Mesodermal cell (in vitro differentiated cells): ENCODE measurements at regions not wholly inside any gene's neighbourhood (a gene's known extent, or its start where the extent isn't known, plus 50 kb on each side); places are given as distances from the start of the nearest gene placed in this dataset.
A peak's percentile ranks its signal among the peaks of the same experiment; 100 is the strongest.
"Not testable (repeated sequence)": the region's sequence is repeated elsewhere in the genome, so short reads cannot be mapped to it uniquely, and the experiment has no call there.

Source experiments
- H3K27ac ChIP-seq: 2 replicates; pipeline ENCODE4 v1.7.0; 2013; ENCODE audit warnings: mild to moderate bottlenecking, low read depth, low read length, moderate library complexity; ENCODE audit not compliant: severe bottlenecking
- H3K36me3 ChIP-seq: 2 replicates; pipeline ENCODE4 v1.7.1; 2013; ENCODE audit warnings: mild to moderate bottlenecking, low read length, moderate library complexity; ENCODE audit not compliant: control insufficient read depth, insufficient read depth
- H3K4me1 ChIP-seq: one replicate; pipeline ENCODE4 v1.7.1; 2013; ENCODE audit warnings: mild to moderate bottlenecking, low read length; ENCODE audit not compliant: insufficient read depth, control insufficient read depth, poor library complexity, severe bottlenecking
- H3K4me3 ChIP-seq: 2 replicates; pipeline ENCODE4 v1.7.0; 2013; ENCODE audit warnings: low read length, control low read depth, mild to moderate bottlenecking; ENCODE audit not compliant: insufficient read depth, poor library complexity, severe bottlenecking; ENCODE audit errors: extremely low read depth
- H3K9me3 ChIP-seq: 2 replicates; pipeline ENCODE4 v1.7.1; 2013; ENCODE audit warnings: mild to moderate bottlenecking, low read length, moderate library complexity; ENCODE audit not compliant: control insufficient read depth
- WGBS, 2 experiments: methylation state at CpG; one replicate each; pipeline ENCODE4 v1.1.5; 2013; ENCODE audit warnings: missing lambda C conversion rate in 2 of 2; ENCODE audit not compliant: insufficient coverage in 2 of 2; 5-methylcytosine and 5-hydroxymethylcytosine counted together

DNA sequence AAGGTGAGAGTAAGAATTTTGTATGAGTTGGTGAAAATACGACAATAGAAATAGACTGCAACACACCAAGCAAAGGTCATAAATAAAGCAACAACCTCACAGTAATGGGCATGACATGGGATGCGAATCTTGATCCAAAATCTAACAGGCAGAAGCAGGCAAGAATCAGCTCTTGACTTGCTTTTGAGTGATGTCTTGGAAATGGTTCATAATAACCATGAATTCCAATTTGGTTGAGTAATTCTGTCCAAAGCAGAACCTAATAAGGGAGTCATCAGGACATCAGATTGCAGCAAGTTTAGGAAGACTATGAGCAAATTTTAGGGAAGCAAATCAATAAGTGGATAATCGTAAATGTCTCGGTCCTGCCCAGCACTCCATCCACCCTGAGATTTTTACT, 224.0 kb upstream of the ISX start:
- no peak overlapping the region for H3K4me3 ChIP-seq
- 38 to 50% methylated on average over 1 of the region's 4 CpGs for WGBS, 2 experiments
- peaks cover 14% of the 10 kb centered on the region for H3K9me3 ChIP-seq
- peak overlapping the region; percentile 89 for H3K27ac ChIP-seq
- H3K36me3 ChIP-seq = peaks cover 8% of the 10 kb centered on the region
- H3K4me1 ChIP-seq = peaks cover 39% of the 10 kb centered on the region

DNA sequence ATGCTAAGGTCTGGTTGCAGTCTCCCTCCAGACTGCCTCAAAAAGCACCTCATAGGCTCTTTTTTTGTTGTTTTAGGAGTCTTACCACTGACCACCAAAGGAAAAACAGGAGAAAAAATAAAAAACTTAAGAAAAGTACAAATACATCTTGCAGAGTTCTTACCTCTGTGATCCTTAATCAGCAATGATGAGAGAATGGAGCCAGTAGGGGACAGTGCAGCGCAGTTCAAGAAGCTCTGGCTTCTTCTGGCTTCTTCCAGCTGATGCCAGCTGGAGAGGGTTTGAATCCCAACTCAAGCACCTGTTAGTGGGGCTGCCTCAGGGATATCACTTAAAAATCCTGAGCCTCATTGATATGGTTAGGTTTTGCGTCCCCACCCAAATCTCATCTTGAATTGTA, 223.3 kb upstream of the ISX start:
- WGBS, 2 experiments = 89% methylated on average over 1 to 2 of the region's 2 CpGs

DNA sequence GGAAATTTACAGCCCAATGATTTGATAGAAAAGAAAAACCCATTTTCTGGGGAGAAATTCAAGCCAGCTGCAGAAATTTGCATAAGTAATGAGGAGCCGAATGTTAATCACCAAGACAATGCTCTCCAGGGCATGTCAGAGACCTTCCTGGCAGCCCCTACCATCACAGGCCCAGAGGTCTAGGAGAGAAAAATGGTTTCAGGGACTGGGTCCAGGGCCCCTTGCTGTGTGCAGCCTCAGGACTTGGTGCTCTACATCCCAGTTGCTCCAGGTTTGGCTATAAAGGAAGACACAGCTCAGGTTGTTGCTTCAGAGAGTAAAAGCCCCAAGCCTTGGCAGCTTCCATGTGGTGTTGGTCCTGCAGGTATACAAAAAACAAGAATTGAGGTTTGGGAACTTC, 222.2 kb upstream of the ISX start:
- H3K36me3 ChIP-seq, H3K4me3 ChIP-seq, H3K27ac ChIP-seq: not testable (repeated sequence)
- peaks cover 14% of the 10 kb centered on the region for H3K9me3 ChIP-seq
- peaks cover 45% of the 10 kb centered on the region for H3K4me1 ChIP-seq
- 88 to 100% methylated on average over 1 of the region's 1 CpG for WGBS, 2 experiments

More for the DNA sequence above, 223.3 kb upstream of the ISX start:
- Histone ChIP-seq H3K4me3 (no peak overlapping the region), H3K36me3 (peaks cover 8% of the 10 kb centered on the region), H3K27ac (peak overlapping the region; percentile 89), H3K4me1 (peaks cover 44% of the 10 kb centered on the region), H3K9me3 (peaks cover 14% of the 10 kb centered on the region)

DNA sequence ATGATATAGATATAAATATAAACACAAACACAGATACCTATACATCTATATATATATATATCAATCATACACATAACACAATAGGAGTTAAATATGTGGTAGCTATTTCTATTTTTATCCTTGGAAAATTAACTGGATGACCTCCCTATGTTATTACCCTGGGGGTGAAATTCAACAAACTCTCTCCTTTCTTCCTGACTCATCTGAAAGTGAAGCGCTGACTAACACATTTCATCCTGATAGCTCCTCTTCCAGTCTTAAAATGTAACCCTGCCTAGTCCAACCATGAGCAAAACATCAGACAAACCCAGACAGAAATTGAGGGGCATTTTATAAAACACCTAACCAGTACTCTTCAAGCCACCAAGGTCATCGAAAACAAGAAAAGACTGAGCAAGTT, 220.6 kb upstream of the ISX start:
- H3K4me3 ChIP-seq = no peak overlapping the region
- WGBS, 2 experiments = 100% methylated on average over 1 to 2 of the region's 2 CpGs
- peak overlapping the region; percentile 33 for H3K27ac ChIP-seq
- H3K36me3 ChIP-seq = peaks cover 8% of the 10 kb centered on the region
- H3K4me1 ChIP-seq = peaks cover 33% of the 10 kb centered on the region
- peaks cover 14% of the 10 kb centered on the region for H3K9me3 ChIP-seq

DNA sequence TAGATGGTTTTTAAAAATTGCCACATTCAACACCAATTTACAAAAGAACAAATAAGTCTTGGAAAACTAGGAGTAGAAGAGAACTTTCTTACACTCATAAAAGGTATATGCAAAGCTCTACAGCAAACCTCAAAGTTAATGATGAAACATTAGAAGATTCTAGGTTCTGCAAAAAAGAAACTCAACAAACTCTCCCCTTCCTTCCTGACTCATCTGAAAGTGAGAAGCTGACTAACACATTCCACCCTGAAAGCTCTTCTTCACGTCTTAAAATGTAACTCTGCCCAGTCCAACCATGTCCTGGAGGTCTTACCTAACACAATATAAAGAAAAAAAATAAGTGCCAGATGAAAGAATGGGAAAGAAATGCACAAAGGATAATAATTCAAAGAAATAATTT, 218.9 kb upstream of the ISX start:
- H3K27ac ChIP-seq = peak overlapping the region; percentile 1
- no peak overlapping the region for H3K4me3 ChIP-seq

DNA sequence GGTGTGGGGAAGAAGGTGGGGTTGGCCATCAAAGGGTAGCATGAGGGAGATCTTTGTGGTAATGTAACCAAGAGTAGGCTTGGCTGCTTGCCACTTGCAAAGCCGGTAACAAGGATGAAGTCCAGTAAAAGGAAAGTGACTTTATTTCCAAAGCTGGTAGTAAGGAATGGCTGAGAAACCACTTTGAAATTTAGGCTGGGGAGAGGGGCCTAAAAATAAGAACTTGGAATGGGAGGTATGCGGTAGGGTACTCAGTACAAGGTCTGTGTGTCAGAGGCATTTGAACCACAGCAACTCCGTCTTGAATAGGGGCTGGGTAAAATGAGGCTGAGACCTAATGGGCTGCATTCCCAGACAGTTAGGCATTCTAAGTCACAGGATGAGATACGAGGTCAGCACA, 216.0 kb upstream of the ISX start:
- Histone ChIP-seq H3K4me1 (peaks cover 29% of the 10 kb centered on the region), H3K27ac (peak overlapping the region; percentile 73), H3K9me3 (no peaks in the 10 kb centered on the region), H3K36me3 (peaks cover under 1% of the 10 kb centered on the region), H3K4me3 (no peak overlapping the region)
- 52 to 92% methylated on average over 2 to 4 of the region's 4 CpGs for WGBS, 2 experiments

More for the DNA sequence above, 218.9 kb upstream of the ISX start:
- peaks cover 14% of the 10 kb centered on the region for H3K9me3 ChIP-seq
- H3K36me3 ChIP-seq = peaks cover 8% of the 10 kb centered on the region
- no CpG with 5 or more reads among the region's 1 CpG for WGBS, 2 experiments
- H3K4me1 ChIP-seq = peaks cover 26% of the 10 kb centered on the region

DNA sequence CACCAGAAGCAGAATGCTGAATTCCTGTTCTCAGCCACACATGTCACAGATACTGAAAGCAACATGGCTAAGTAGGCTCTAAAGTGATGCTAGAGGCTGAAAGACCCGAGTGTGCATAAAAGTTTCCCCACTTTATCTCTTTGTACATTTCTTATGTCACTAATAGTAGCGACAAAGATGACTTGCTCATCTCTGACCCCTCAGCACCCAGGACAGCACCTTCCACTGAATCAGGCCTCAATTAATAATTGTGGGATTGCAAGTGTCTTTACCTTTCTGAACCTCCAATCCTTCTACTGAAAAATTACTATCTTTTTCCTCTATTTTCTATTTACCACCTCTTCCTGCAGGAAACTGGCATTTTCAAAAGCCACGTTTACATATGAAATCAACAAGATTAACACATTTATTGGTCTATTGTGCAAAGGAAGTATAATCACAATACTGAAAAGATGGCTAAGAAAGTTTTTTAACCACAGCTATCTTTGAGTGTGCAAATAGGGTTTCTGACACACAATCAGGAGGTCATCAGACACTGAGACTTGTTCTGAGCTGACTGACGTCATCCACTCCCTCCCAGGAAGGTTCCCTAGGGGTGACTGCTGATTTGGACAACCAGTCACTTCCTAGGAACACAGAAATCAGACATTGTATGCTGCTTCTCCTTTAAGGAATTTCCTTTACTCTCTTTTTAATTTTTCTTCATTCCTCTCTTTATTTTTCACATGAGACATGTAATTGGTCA, 213.9 kb upstream of the ISX start:
- Histone ChIP-seq H3K4me3 (no peak overlapping the region), H3K27ac (no peak overlapping the region), H3K4me1 (peaks cover 23% of the 10 kb centered on the region), H3K9me3 (no peaks in the 10 kb centered on the region), H3K36me3 (no peaks in the 10 kb centered on the region)
- WGBS, 2 experiments = 48 to 82% methylated on average over 2 to 3 of the region's 4 CpGs

DNA sequence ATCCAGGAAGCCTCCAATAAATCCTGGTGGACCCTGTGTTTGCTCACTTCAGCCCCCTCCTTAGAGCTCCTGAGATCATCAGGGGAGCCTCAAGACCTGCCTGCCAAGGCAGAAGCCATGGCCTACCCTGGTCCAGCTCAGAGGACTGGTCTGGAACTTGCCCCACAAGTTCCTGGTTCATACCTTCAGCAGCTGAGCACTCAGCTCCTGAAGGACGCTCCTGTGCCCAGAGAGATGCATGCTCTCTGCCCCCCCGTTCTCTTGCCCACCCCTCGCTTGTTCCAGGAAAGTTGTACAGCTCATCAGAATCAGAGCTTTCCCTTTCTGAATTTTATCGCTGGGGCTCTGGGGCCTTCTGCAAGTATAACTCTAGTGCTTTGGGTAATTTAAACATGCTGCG, 210.5 kb upstream of the ISX start:
- H3K36me3 ChIP-seq = no peaks in the 10 kb centered on the region
- H3K9me3 ChIP-seq = peaks cover 6% of the 10 kb centered on the region
- H3K4me3 ChIP-seq = no peak overlapping the region
- 93 to 100% methylated on average over 4 to 5 of the region's 5 CpGs for WGBS, 2 experiments
- no peak overlapping the region for H3K27ac ChIP-seq
- H3K4me1 ChIP-seq = peaks cover 15% of the 10 kb centered on the region

DNA sequence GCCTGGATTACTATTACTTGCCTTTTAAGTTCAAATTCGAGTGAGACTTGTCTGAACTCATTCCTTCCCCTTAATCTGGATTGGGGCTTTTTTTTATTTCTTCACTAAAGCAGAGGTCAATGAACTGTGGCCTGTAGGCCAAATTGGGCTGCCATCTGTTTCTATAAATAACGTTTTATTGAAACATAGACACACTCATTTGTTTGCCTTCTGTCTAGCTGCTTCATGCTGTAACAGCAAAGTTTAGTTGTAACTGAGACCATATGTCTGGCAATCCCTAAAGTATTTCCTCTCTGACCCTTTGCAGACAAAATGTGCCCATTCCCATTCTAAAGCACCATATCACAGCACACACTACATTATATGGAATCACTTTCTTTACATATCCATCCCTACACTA, 207.9 kb upstream of the ISX start:
- WGBS, 2 experiments = 83 to 91% methylated on average over 2 of the region's 2 CpGs
- Histone ChIP-seq H3K9me3 (peaks cover 6% of the 10 kb centered on the region), H3K36me3 (no peaks in the 10 kb centered on the region), H3K27ac (no peak overlapping the region), H3K4me3 (no peak overlapping the region), H3K4me1 (no peaks in the 10 kb centered on the region)

DNA sequence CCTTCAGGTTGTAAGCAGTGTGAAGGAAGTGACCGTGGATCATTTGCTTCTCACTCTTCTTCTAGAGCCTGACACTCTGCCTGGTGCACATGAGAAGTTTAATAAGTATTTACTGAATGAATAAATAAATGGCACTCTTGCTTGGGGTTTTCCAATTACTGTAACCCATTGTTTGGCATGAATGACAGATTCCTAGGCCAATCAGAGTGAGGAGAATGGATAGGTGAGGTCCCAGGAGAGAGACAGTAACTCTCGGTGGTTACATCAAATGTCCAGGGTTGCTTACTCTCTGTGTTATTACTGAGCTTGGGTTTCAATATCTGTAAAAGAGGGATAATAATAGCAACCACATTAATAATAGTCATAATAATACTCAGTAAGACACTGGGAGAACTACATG, 204.2 kb upstream of the ISX start:
- peaks cover 8% of the 10 kb centered on the region for H3K4me1 ChIP-seq
- H3K27ac ChIP-seq = no peak overlapping the region
- WGBS, 2 experiments = no CpG with 5 or more reads among the region's 2 CpGs
- H3K36me3 ChIP-seq = no peaks in the 10 kb centered on the region
- no peak overlapping the region for H3K4me3 ChIP-seq
- H3K9me3 ChIP-seq = peaks cover 9% of the 10 kb centered on the region

DNA sequence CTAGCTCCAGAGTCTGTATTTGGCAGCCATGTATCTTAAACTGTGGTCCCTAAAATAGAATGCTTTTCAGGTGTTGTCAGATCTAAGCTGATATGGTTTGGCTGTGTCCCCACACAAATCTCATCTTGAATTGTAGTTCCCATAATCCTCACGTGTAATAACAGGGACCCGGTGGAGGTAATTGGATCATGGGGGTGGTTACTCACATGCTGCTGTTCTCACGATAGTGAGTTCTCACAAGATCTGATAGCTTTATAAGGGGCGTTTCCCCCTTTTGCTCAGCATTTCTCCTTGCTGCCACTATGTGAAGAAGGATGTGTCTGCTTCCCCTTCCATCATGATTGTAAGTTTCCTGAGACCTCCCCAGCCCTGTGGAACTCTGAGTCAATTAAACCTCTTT, 199.9 kb upstream of the ISX start:
- Histone ChIP-seq H3K9me3 (peaks cover 3% of the 10 kb centered on the region), H3K36me3 (no peaks in the 10 kb centered on the region), H3K4me1 (peaks cover 19% of the 10 kb centered on the region), H3K4me3 (no peak overlapping the region), H3K27ac (peak overlapping the region; percentile 76)
- 93 to 100% methylated on average over 1 to 3 of the region's 4 CpGs for WGBS, 2 experiments
